HepG2 (cell line): ENCODE measurements at regions not wholly inside any gene's neighbourhood (a gene's known extent, or its start where the extent isn't known, plus 50 kb on each side); places are given as distances from the start of the nearest gene placed in this dataset.

Experiments
- ATAC-seq: fragments of 200-7000 bp; cut with Tn5 transposase; 3 replicates; pipeline ENCODE4 v1.9.1; 2020; ENCODE audit warnings: mild to moderate bottlenecking, moderate library complexity
- BruUV-seq: library from RNA; stranded (reverse); fragments of 400-500 nt; replicated peaks from 2 replicates; lab custom pipeline; 2021; lab: Mats Ljungman, UMichigan
- CTCF ChIA-PET: fragments of 300-600 bp; formaldehyde crosslinking; extraction: SDS; loops from one replicate; lab custom pipeline; 2021; ENCODE audit warnings: low total read pairs, inconsistent platforms, low intra/inter-chr PET ratio; lab: Yijun Ruan, JAX
- POLR2A ChIA-PET: fragments of 350-600 bp; sonication (Branson Sonifier 250); formaldehyde crosslinking; loops from one replicate; lab custom pipeline; 2020; ENCODE audit warnings: antibody characterized with exemption, inconsistent platforms; lab: Yijun Ruan, JAX
- DNase-seq: peaks from one replicate; pipeline ENCODE4 v3.0.0-alpha.2; 2015; ENCODE audit warnings: low spot score
- FAIRE-seq: peaks from 3 replicates; lab custom pipeline; 2011; peaks lifted over from hg19 to GRCh38; lab: Jason Lieb, UNC
- H2AFZ ChIP-seq: one replicate; pipeline ENCODE4 v1.6.1; 2011; ENCODE audit warnings: low read length, inconsistent platforms
- H3K27ac ChIP-seq: fragments of 300-600 bp; 3 replicates; pipeline ENCODE4 v1.8.0; 2011; ENCODE audit warnings: mixed run types, mild to moderate bottlenecking, mixed read lengths, low read length, inconsistent platforms; ENCODE audit not compliant: insufficient read depth; ENCODE audit errors: extremely low read length
- H3K27me3 ChIP-seq, 2 experiments: fragments of 200-600 bp in 1 of 2; 2 replicates in 1 of 2; 3 replicates in 1 of 2; pipeline versions ENCODE4 v1.6.0 to v1.8.0; 2011; ENCODE audit warnings: low read length in 2 of 2, mild to moderate bottlenecking in 2 of 2, moderate library complexity in 2 of 2, inconsistent platforms in 1 of 2; ENCODE audit not compliant: insufficient read depth in 2 of 2, control insufficient read depth in 1 of 2
- H3K36me3 ChIP-seq, 2 experiments: fragments of 200-600 bp in 1 of 2; replicated peaks in 1 of 2; 2 replicates in 1 of 2; 3 replicates in 1 of 2; pipeline versions ENCODE4 v1.5.1 to v1.8.0; 2011; ENCODE audit warnings: low read length in 2 of 2, inconsistent platforms in 1 of 2; ENCODE audit not compliant: insufficient read depth in 2 of 2, control insufficient read depth in 1 of 2
- H3K4me1 ChIP-seq: 2 replicates; pipeline ENCODE4 v1.5.1; 2012; ENCODE audit warnings: low read length, inconsistent platforms; ENCODE audit not compliant: insufficient read depth
- H3K4me2 ChIP-seq: 2 replicates; pipeline ENCODE4 v1.6.0; 2011; ENCODE audit warnings: low read depth, low read length, inconsistent platforms
- H3K4me3 ChIP-seq, 3 experiments: fragments of 200-600 bp in 1 of 3; sonication (generic), shearing (Covaris generic) in 1 of 3; replicated peaks in 1 of 3; 2 replicates each; pipeline ENCODE4 v1.5.1; 2011 to 2016; ENCODE audit warnings: low read length in 3 of 3, inconsistent platforms in 2 of 3, low read depth in 2 of 3, mild to moderate bottlenecking in 2 of 3, control low read depth in 1 of 3, mixed read lengths in 1 of 3; ENCODE audit not compliant: insufficient read depth in 1 of 3
- H3K79me2 ChIP-seq: one replicate; pipeline ENCODE4 v1.6.1; 2011; ENCODE audit warnings: low read length, inconsistent platforms; ENCODE audit not compliant: insufficient read depth
- H3K9ac ChIP-seq: 2 replicates; pipeline ENCODE4 v1.6.0; 2011; ENCODE audit warnings: mild to moderate bottlenecking, low read depth, low read length, inconsistent platforms; ENCODE audit not compliant: insufficient read depth
- H3K9me3 ChIP-seq: 2 replicates; pipeline ENCODE4 v1.5.1; 2012; ENCODE audit warnings: mild to moderate bottlenecking, low read length
- H4K20me1 ChIP-seq: 2 replicates; pipeline ENCODE4 v1.6.0; 2011; ENCODE audit warnings: inconsistent platforms, mild to moderate bottlenecking, low read length, moderate library complexity; ENCODE audit not compliant: insufficient read depth
- ATF3 ChIP-seq: sonication (generic); formaldehyde crosslinking; IDR thresholded peaks from 2 replicates; pipeline ENCODE4 v1.4.0; 2020; ENCODE audit warnings: missing genetic modification reagents
- ETV5 ChIP-seq: IDR thresholded peaks from 2 replicates; pipeline ENCODE4 v1.6.1; 2018; ENCODE audit warnings: missing biosample characterization, missing genetic modification reagents, inconsistent platforms, borderline replicate concordance
- GATAD2A ChIP-seq: IDR thresholded peaks from 2 replicates; pipeline ENCODE4 v1.6.1; 2016
- GZF1 ChIP-seq: sonication (generic); formaldehyde crosslinking; IDR thresholded peaks from 2 replicates; pipeline ENCODE4 v1.5.1; 2020; ENCODE audit warnings: mild to moderate bottlenecking, missing genetic modification reagents
- NFE2L1 ChIP-seq: sonication (generic); formaldehyde crosslinking; IDR thresholded peaks from 2 replicates; pipeline ENCODE4 v1.4.0; 2020; ENCODE audit warnings: missing genetic modification reagents, mild to moderate bottlenecking, borderline replicate concordance
- NFIB ChIP-seq: sonication (generic); formaldehyde crosslinking; IDR thresholded peaks from 2 replicates; pipeline ENCODE4 v1.9.0; 2021; ENCODE audit warnings: missing genetic modification reagents, mild to moderate bottlenecking, borderline replicate concordance
- NR0B2 ChIP-seq: sonication (generic); formaldehyde crosslinking; IDR thresholded peaks from 2 replicates; pipeline ENCODE4 v1.4.0; 2020; ENCODE audit warnings: mild to moderate bottlenecking, missing genetic modification reagents
- SOX13 ChIP-seq, 3 experiments: fragments of 450-650 bp in 1 of 3; sonication (generic) in 1 of 3; formaldehyde crosslinking in 1 of 3; IDR thresholded peaks in 2 of 3; conservative IDR thresholded peaks in 1 of 3; 2 replicates each; pipeline versions ENCODE4 v1.5.0 to v1.6.1; 2016 to 2020; ENCODE audit warnings: antibody characterized with exemption in 1 of 3, mild to moderate bottlenecking in 1 of 3, missing compliant biosample characterization in 1 of 3, missing genetic modification reagents in 1 of 3, moderate library complexity in 1 of 3
- TP53 ChIP-seq: sonication (generic); formaldehyde crosslinking; conservative IDR thresholded peaks from 2 replicates; pipeline ENCODE4 v1.4.0; 2020; ENCODE audit warnings: missing genetic modification reagents
- XRCC5 ChIP-seq: fragments of 200-400 bp; formaldehyde crosslinking; optimal IDR thresholded peaks from 2 replicates; pipeline ENCODE3; 2017; ENCODE audit warnings: mild to moderate bottlenecking, low read length
- ZFP36L1 ChIP-seq: sonication (generic); formaldehyde crosslinking; IDR thresholded peaks from 2 replicates; pipeline ENCODE4 v1.8.0; 2022; ENCODE audit warnings: mild to moderate bottlenecking, missing genetic modification reagents, moderate library complexity
- ZNF563 ChIP-seq: sonication (generic); formaldehyde crosslinking; IDR thresholded peaks from 2 replicates; pipeline ENCODE4 v1.8.0; 2022; ENCODE audit warnings: mild to moderate bottlenecking, moderate library complexity, missing genetic modification reagents
- ZNF572 ChIP-seq: sonication (generic); formaldehyde crosslinking; IDR thresholded peaks from 2 replicates; pipeline ENCODE4 v1.5.1; 2020; ENCODE audit warnings: mild to moderate bottlenecking, missing genetic modification reagents
- ZSCAN29 ChIP-seq: sonication (generic); formaldehyde crosslinking; conservative IDR thresholded peaks from 2 replicates; pipeline ENCODE4 v1.4.0; 2020; ENCODE audit warnings: mild to moderate bottlenecking, missing genetic modification reagents
- ZSCAN30 ChIP-seq: sonication (generic); formaldehyde crosslinking; IDR thresholded peaks from 2 replicates; pipeline ENCODE4 v1.5.0; 2020; ENCODE audit warnings: mild to moderate bottlenecking, missing genetic modification reagents
- in situ Hi-C: cut with HindIII; loops from 2 replicates; pipeline ENCODE4 v1.10.0; 2017; ENCODE audit warnings: low pct_unique_long_range_greater_than_20kb; ENCODE audit not compliant: extremely low pct_ligation_motif_present
- intact Hi-C: fragments of 100-400 bp; cut with micrococcal nuclease; formaldehyde crosslinking; loops from one replicate; pipeline ENCODE4 v1.10.0; 2022; ENCODE audit not compliant: unreplicated experiment

DNA sequence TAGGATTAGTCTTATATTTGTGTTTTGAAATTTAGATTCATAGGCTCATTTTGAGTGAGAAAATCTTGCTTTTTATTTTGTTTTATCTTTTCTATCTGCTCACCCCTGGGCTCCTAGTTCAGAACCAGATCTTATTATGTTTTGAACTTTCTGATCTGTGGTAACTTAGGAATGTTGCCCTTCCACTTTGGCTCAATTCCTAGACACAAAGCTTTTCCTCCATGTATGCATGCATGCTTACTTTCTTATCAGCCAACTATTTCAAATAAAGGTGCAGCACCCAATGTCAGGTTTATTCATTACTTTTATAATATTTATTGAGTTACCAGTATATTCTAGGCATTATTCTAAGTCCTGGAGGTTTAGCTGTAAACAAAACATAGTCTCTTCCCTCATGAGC, 374.8 kb upstream of the KIAA1217 start:
- Histone ChIP-seq H2AFZ (no peak overlapping the region), H3K27me3 (no peaks in the 10 kb centered on the region)
- TF ChIP-seq NFIB (CRISPR knock-in tag) (no peak), NR0B2 (CRISPR knock-in tag) (no peak), NFE2L1 (CRISPR knock-in tag) (no peak), GZF1 (CRISPR knock-in tag) (no peak), ZFP36L1 (no peak), ZSCAN29 (CRISPR knock-in tag) (no peak), ZNF563 (no peak), XRCC5 (no peak), ZSCAN30 (CRISPR knock-in tag) (no peak), TP53 (no peak), GATAD2A (CRISPR knock-in tag) (no peak), ZNF572 (no peak), SOX13 (IDR thresholded peaks at IDR 0.05) (no peak), SOX13 (CRISPR knock-in tag; conservative IDR thresholded peaks at IDR 0.05 in 1 of 2, IDR thresholded peaks at IDR 0.05 in 1 of 2) (no peak), ETV5 (CRISPR knock-in tag) (no peak), ATF3 (CRISPR knock-in tag) (no peak)
- TF ChIP-seq, all 625 proteins: peak for 0
- Histone ChIP-seq H3K4me3 (no peak overlapping the region), H4K20me1 (no peaks in the 10 kb centered on the region), H3K4me1 (no peaks in the 10 kb centered on the region), H3K36me3 (no peaks in the 10 kb centered on the region), H3K79me2 (no peaks in the 10 kb centered on the region), H3K9ac (no peak overlapping the region), H3K9me3 (no peaks in the 10 kb centered on the region), H3K4me2 (no peak overlapping the region), H3K27ac (no peak overlapping the region)
- no peak for ATAC-seq
- intact Hi-C loops: no loop called here
- in situ Hi-C loops: no loop called here
- ChIA-PET CTCF (no interaction called here), POLR2A (no interaction called here)
- no peak for DNase-seq
- no TSS peak for BruUV-seq
- FAIRE-seq: no peak
